NCI-H2107 treated with DMSO at 0.1 percent for 48 hours (cell line): ENCODE measurements at regions not wholly inside any gene's neighbourhood (a gene's known extent, or its start where the extent isn't known, plus 50 kb on each side); places are given as distances from the start of the nearest gene placed in this dataset.
A peak's percentile ranks its signal among the peaks of the same experiment; 100 is the strongest.
"Not testable (repeated sequence)": the region's sequence is repeated elsewhere in the genome, so short reads cannot be mapped to it uniquely, and the experiment has no call there.

ENCODE experiments used
- DNase-seq: peaks from one replicate; lab custom pipeline; 2025; ENCODE audit not compliant: unreplicated experiment; lab: John Stamatoyannopoulos, UW

GRCh38 chr11:109043315-109043714, 378.4 kb downstream of the DDX10 start:
- peak; percentile 7 for DNase-seq

- DNase-seq = no peak
Measured at GRCh38 chr11:109046284-109046992, 375.6 kb upstream of the C11orf87 start.

GRCh38 chr11:109048098-109048497, 373.9 kb upstream of the C11orf87 start:
- DNase-seq = no peak

GRCh38 chr11:109051200-109051599, 370.8 kb upstream of the C11orf87 start:
- DNase-seq = no peak

- DNase-seq = no peak
Measured at GRCh38 chr11:109059402-109059801, 362.6 kb upstream of the C11orf87 start.

GRCh38 chr11:109061394-109061793, 360.6 kb upstream of the C11orf87 start:
- DNase-seq = no peak

- no peak for DNase-seq
Measured at GRCh38 chr11:109062445-109062844, 359.5 kb upstream of the C11orf87 start.

GRCh38 chr11:109062871-109063270, 359.1 kb upstream of the C11orf87 start:
- no peak for DNase-seq

- not testable (repeated sequence) for DNase-seq
Measured at GRCh38 chr11:109064618-109065311, 357.2 kb upstream of the C11orf87 start.

- no peak for DNase-seq
Measured at GRCh38 chr11:109071262-109071661, 350.7 kb upstream of the C11orf87 start.

- DNase-seq = no peak
Measured at GRCh38 chr11:109071712-109072524, 350.1 kb upstream of the C11orf87 start.

- no peak for DNase-seq
Measured at GRCh38 chr11:109073032-109073822, 348.8 kb upstream of the C11orf87 start.

GRCh38 chr11:109075976-109076375, 346.0 kb upstream of the C11orf87 start:
- no peak for DNase-seq

GRCh38 chr11:109076870-109077269, 345.1 kb upstream of the C11orf87 start:
- DNase-seq = no peak

GRCh38 chr11:109077291-109077920, 344.6 kb upstream of the C11orf87 start:
- no peak for DNase-seq

- no peak for DNase-seq
Measured at GRCh38 chr11:109085708-109086373, 336.1 kb upstream of the C11orf87 start.

GRCh38 chr11:109086931-109087330, 335.1 kb upstream of the C11orf87 start:
- DNase-seq = no peak

GRCh38 chr11:109088086-109088485, 333.9 kb upstream of the C11orf87 start:
- DNase-seq = no peak

GRCh38 chr11:109089144-109089543, 332.8 kb upstream of the C11orf87 start:
- no peak for DNase-seq

- no peak for DNase-seq
Measured at GRCh38 chr11:109093354-109093753, 328.6 kb upstream of the C11orf87 start.
